ENCODE measurements at regions not wholly inside any gene's neighbourhood (a gene's known extent, or its start where the extent isn't known, plus 50 kb on each side); places are given as distances from the start of the nearest gene placed in this dataset.

DNA sequence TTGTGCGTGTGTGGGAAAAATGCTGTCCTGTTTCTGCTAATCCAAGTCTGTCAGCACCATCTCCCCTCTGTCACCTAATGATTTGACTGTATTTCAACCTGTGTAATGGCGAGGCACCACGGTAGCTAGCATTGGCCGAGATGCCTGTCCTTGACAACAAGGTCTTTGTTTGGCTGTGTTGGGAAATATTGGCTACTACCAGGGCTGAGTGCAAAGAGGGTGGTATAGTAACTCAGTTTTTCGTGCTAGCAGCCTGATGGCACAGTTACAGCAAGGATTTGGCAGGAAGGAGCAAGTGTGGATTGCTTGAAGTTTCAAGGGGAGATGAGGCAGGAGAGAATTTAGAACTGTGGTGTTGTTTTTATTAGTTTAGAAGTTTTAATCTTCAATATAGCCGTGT lies 440.3 kb upstream of the RGS6 start:
- DNase-seq (ENCODE audit: low read depth) = no peak

- no peak for DNase-seq (ENCODE audit: low read depth)
These were observed 439.9 kb upstream of the RGS6 start for GRCh38 chr14:71492346-71492745.

DNA sequence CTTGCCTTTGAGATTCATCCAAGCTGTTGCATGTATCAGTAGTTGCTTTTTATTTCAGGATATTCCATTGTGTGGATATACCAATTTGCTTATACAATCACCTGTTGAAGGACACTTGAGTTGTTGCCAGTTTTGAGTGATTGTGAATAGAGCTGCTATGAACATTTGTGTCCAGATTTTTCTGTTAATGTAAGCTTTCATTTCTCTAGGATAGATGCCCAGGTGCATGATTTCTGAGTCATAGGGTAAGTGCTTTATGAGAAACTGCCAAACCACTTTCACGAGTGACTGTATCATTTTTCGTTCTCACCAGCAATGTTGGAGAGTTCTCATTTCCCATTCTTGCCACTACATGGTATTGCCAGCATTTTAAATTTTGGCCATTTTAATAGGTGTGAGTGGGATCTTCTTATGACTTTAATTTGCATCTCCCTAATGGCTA lies 434.6 kb upstream of the RGS6 start:
- DNase-seq (ENCODE audit: low read depth) = no peak

GRCh38 chr14:71498212-71498611 lies 434.0 kb upstream of the RGS6 start:
- peak; percentile 62 for DNase-seq (ENCODE audit: low read depth)

DNA sequence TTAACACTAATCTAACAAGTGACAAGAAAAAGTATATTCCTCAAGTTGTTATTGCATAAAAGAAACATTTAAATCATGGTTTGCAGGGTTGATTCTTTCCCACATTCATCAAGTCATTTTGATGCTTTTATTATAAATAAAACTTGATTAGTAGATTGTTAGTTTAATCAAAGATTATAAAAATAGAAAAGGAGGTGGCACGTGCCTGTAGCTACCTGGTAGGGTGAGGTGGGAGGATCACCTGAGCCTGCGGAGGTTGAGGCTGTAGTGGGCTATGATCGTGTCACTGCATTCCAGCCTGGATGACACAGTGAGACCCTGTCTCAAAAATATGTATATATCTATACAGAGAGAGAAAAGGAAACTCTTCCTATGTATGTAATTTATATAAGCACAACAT lies 433.2 kb upstream of the RGS6 start:
- no peak for DNase-seq (ENCODE audit: low read depth)

- DNase-seq (ENCODE audit: low read depth) = no peak
These were observed 424.5 kb upstream of the RGS6 start for GRCh38 chr14:71507681-71508080.

GRCh38 chr14:71508901-71509300 lies 423.3 kb upstream of the RGS6 start:
- no peak for DNase-seq (ENCODE audit: low read depth)

- no peak for DNase-seq (ENCODE audit: low read depth)
These were observed 421.1 kb upstream of the RGS6 start for GRCh38 chr14:71511152-71511551.

GRCh38 chr14:71514941-71515919 lies 417.0 kb upstream of the RGS6 start:
- no peak for DNase-seq (ENCODE audit: low read depth)

GRCh38 chr14:71521238-71522135 lies 410.7 kb upstream of the RGS6 start:
- DNase-seq (ENCODE audit: low read depth) = no peak

- DNase-seq (ENCODE audit: low read depth) = no peak
These were observed 408.5 kb upstream of the RGS6 start for GRCh38 chr14:71523630-71524319.

DNA sequence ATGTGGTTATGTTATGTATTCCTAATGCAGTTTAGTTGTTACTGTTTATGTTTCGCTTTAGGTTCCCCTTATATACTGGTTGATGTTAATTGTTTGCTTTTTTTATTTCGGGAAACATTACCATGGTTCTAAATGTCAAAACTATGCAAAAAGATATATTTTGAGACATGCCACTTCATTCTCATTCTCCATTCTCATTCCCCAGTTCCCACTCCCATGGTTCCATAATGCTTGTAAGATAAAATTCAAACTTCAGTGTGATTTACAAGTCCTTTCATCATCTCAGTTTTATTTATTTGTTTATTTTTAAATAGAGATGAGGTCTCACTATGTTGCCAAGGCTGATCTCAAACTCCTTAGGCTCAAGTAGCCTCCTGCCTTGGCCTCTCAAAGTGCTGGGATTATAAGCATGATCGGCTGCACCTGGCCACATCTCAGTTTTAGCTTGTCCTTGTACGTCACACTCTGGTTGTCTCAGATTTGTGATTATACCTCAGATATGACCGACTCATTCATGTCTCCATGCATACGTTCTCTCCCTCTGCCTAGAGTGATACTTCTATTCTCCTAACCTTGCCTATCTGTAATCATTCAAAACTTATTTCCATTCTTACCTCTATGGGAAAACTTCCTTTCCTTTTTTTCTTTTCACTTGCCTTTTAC lies 407.8 kb upstream of the RGS6 start:
- DNase-seq (ENCODE audit: low read depth) = no peak

- DNase-seq (ENCODE audit: low read depth) = no peak
These were observed 406.5 kb upstream of the RGS6 start for GRCh38 chr14:71525663-71526221.

GRCh38 chr14:71526388-71526787 lies 405.8 kb upstream of the RGS6 start:
- no peak for DNase-seq (ENCODE audit: low read depth)

DNA sequence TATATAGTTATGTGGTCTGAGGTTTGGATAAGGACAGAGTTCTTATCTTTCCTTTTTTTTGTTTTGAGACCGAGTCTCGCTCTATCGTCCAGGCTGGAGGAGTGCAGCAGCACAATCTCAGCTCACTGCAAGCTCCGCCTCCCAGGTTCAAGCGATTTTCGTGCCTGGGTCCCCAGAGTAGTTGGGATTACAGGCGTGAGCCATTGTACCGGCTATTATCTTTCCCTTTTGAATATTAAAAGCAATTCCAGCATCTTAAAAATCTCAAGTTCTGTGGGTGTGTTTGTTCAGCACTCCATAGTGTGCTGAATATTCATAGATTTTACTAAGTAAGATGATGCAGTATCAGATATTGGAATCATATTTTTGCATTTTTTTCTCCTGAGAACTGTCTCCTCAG lies 404.4 kb upstream of the RGS6 start:
- DNase-seq (ENCODE audit: low read depth) = no peak

GRCh38 chr14:71529848-71530247 lies 402.4 kb upstream of the RGS6 start:
- DNase-seq (ENCODE audit: low read depth) = no peak

GRCh38 chr14:71532344-71532743 lies 399.9 kb upstream of the RGS6 start:
- no peak for DNase-seq (ENCODE audit: low read depth)

DNA sequence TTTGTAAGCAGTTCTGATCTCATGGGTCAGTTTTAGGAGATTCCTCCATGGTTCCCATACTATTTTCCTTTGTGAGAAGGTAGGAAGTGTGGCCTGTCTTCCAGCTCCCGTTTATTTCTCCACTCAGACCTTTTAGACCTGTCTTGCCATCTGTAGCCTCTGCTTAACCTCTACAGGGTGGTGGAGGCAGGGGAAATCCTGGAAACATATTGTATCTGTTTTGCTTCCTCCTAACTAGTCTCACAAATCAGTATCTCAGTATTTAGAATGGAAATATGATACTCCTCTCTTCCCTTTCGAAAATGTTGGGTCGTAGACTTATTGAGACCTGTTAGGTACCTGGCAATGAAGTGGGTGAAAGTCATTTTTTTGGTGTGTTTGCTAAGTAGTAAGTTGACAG lies 399.4 kb upstream of the RGS6 start:
- no peak for DNase-seq (ENCODE audit: low read depth)

- DNase-seq (ENCODE audit: low read depth) = no peak
These were observed 398.8 kb upstream of the RGS6 start for GRCh38 chr14:71533390-71533789.

- no peak for DNase-seq (ENCODE audit: low read depth)
These were observed 398.4 kb upstream of the RGS6 start for GRCh38 chr14:71533800-71534199.

DNA sequence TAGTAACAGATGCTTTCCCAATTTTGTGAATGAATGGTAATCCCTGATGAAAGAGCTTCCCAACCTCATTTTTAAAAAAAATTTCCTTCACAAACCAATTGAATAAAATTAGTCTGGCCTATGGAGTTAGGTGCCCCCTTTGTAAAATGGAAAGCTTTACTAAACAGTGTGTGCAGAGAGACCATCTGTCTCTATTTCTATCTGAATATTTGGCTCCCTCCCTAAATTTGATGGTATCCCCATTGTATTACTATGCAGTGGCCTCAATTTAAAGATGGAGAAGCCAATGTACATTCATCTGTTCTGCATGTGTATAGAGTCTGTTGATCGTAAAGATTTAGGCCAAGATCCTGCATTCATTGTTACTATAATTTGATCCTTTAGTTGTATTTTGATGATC lies 397.7 kb upstream of the RGS6 start:
- no peak for DNase-seq (ENCODE audit: low read depth)
